B cell (primary cell): ENCODE measurements at regions not wholly inside any gene's neighbourhood (a gene's known extent, or its start where the extent isn't known, plus 50 kb on each side); places are given as distances from the start of the nearest gene placed in this dataset.
"Not testable (repeated sequence)": the region's sequence is repeated elsewhere in the genome, so short reads cannot be mapped to it uniquely, and the experiment has no call there.

Experiments
- ATAC-seq: fragments of 200-7000 bp; cut with Tn5 transposase; one replicate; pipeline ENCODE4 v1.10.0; 2021; ENCODE audit warnings: low read depth, mild to moderate bottlenecking, moderate number of reproducible peaks, moderate library complexity
- CTCF ChIA-PET: fragments of 350-600 bp; sonication (Branson Sonifier 250); formaldehyde crosslinking; loops from one replicate; lab custom pipeline; 2021; ENCODE audit warnings: antibody characterized with exemption, inconsistent platforms; lab: Charles Lee
- POLR2A ChIA-PET: fragments of 350-600 bp; sonication (Branson Sonifier 250); formaldehyde crosslinking; loops from one replicate; lab custom pipeline; 2021; ENCODE audit warnings: antibody characterized with exemption; lab: Charles Lee
- DNase-seq: peaks from one replicate; pipeline ENCODE4 v3.0.0; 2013
- H2AFZ ChIP-seq: 2 replicates; pipeline ENCODE4 v1.6.1; 2012; ENCODE audit warnings: mild to moderate bottlenecking, low read depth, low read length; ENCODE audit not compliant: insufficient read depth, poor library complexity, severe bottlenecking
- H3K27ac ChIP-seq, 2 donors: 1 replicate in 1 of 2; 2 replicates in 1 of 2; pipeline ENCODE4 v1.5.1; 2012 to 2013; ENCODE audit warnings: low read length in 2 of 2, mild to moderate bottlenecking in 2 of 2, moderate library complexity in 1 of 2
- H3K27me3 ChIP-seq, 4 experiments: fragments of 200-600 bp in 1 of 4; sonication (generic) in 1 of 4; replicated peaks in 1 of 4; 1 replicate in 2 of 4; 2 replicates in 2 of 4; pipeline versions ENCODE4 v1.6.1 to v1.7.0; 2013 to 2016; ENCODE audit warnings: low read length in 3 of 4, mild to moderate bottlenecking in 2 of 4, mixed read lengths in 1 of 4, moderate library complexity in 1 of 4; ENCODE audit not compliant: insufficient read depth in 4 of 4, control insufficient read depth in 3 of 4; ENCODE audit errors: control extremely low read depth in 1 of 4
- H3K36me3 ChIP-seq, 2 experiments: replicated peaks in 1 of 2; 1 replicate in 1 of 2; 2 replicates in 1 of 2; pipeline versions ENCODE4 v1.6.1 to v1.7.1; 2013; ENCODE audit warnings: low read length in 1 of 2; ENCODE audit not compliant: insufficient read depth in 2 of 2, control insufficient read depth in 1 of 2; ENCODE audit errors: control extremely low read depth in 1 of 2, extremely low read depth in 1 of 2
- H3K4me1 ChIP-seq, 2 donors: fragments of 200-600 bp in 1 of 2; sonication (generic) in 1 of 2; 1 replicate in 1 of 2; 2 replicates in 1 of 2; pipeline versions ENCODE4 v1.5.1 to v1.6.1; 2013 to 2017; ENCODE audit warnings: low read length in 2 of 2; ENCODE audit not compliant: control insufficient read depth in 2 of 2, insufficient read depth in 2 of 2
- H3K4me2 ChIP-seq: replicated peaks from 2 replicates; pipeline ENCODE3; 2012; ENCODE audit warnings: mild to moderate bottlenecking, low read depth, low read length; ENCODE audit not compliant: poor library complexity, severe bottlenecking
- H3K4me3 ChIP-seq, 5 experiments: fragments of 200-600 bp in 1 of 5; sonication (generic) in 1 of 5; 1 replicate in 3 of 5; 2 replicates in 2 of 5; pipeline versions ENCODE4 v1.5.1 to v1.7.0; 2011 to 2016; ENCODE audit warnings: low read length in 4 of 5, mild to moderate bottlenecking in 4 of 5, low read depth in 2 of 5, control low read depth in 1 of 5, moderate library complexity in 1 of 5; ENCODE audit not compliant: insufficient read depth in 1 of 5; ENCODE audit errors: control extremely low read depth in 1 of 5, extremely low read depth in 1 of 5
- H3K79me2 ChIP-seq: fragments of 200-600 bp; sonication (generic); one replicate; pipeline ENCODE4 v1.6.0; 2016; ENCODE audit warnings: low read length; ENCODE audit not compliant: control insufficient read depth, insufficient read depth
- H3K9ac ChIP-seq: fragments of 200-600 bp; sonication (generic); 2 replicates; pipeline ENCODE4 v1.6.1; 2017; ENCODE audit warnings: mild to moderate bottlenecking, low read length, moderate library complexity
- H3K9me3 ChIP-seq, 3 donors: one replicate each; pipeline versions ENCODE4 v1.6.1 to v1.7.1; 2013; ENCODE audit warnings: low read length in 2 of 3; ENCODE audit not compliant: control insufficient read depth in 2 of 3, insufficient read depth in 1 of 3; ENCODE audit errors: control extremely low read depth in 1 of 3
- H4K20me1 ChIP-seq: 2 replicates; pipeline ENCODE4 v1.6.0; 2012; ENCODE audit warnings: mild to moderate bottlenecking, low read length; ENCODE audit not compliant: insufficient read depth, control insufficient read depth, poor library complexity, severe bottlenecking
- H3K27ac Mint-ChIP-seq: one replicate; pipeline ENCODE4 v1.8.0; 2021; ENCODE audit warnings: mixed read lengths
- H3K27me3 Mint-ChIP-seq: one replicate; pipeline ENCODE4 v1.8.0; 2021; ENCODE audit warnings: mixed read lengths
- H3K4me1 Mint-ChIP-seq: one replicate; pipeline ENCODE4 v1.8.0; 2021; ENCODE audit warnings: mixed read lengths
- H3K4me3 Mint-ChIP-seq: one replicate; pipeline ENCODE4 v1.8.0; 2021; ENCODE audit warnings: mixed read lengths
- H3K9me3 Mint-ChIP-seq: one replicate; pipeline ENCODE4 v1.8.0; 2022; ENCODE audit warnings: mixed read lengths; ENCODE audit not compliant: insufficient read depth
- EZH2 ChIP-seq: IDR thresholded peaks from 2 replicates; pipeline ENCODE4 v1.6.1; 2012; ENCODE audit warnings: borderline replicate concordance, low read depth, mild to moderate bottlenecking, moderate library complexity, low read length; ENCODE audit not compliant: insufficient read depth, poor library complexity, severe bottlenecking
- WGBS: methylation state at CpG from one replicate; pipeline ENCODE4 v1.1.5; 2013; ENCODE audit warnings: missing lambda C conversion rate; ENCODE audit not compliant: insufficient coverage; 5-methylcytosine and 5-hydroxymethylcytosine counted together
- intact Hi-C: fragments of 100-400 bp; cut with micrococcal nuclease; formaldehyde crosslinking; loops from one replicate; pipeline ENCODE4 v1.10.0; 2022
- TF ChIP-seq, protein P1 (sequence below): fragments of 200-600 bp; IDR thresholded peaks from one replicate; pipeline ENCODE4 v1.8.0; 2022; ENCODE audit warnings: antibody characterized with exemption, mild to moderate bottlenecking

DNA sequence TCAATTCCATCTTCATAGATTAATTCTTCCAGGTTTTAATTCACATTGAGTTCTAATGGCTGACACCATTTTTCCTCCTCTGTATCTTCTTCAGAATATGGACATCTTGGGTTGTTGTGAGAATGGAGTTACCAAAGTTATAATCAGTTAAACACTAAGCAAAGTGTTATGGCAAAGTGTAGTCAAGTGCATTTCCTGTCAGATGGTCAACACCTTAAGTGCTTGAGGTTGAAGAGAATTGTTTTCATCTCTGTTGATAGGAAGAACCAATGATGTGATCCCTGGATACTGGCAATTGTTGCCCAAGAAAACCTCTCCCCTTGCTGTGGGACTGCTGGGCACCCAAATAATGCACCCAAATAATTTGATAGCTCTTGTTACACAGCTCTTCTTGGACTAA lies 102.6 kb upstream of the SATB1 start:
- TF ChIP-seq, protein P1, sequence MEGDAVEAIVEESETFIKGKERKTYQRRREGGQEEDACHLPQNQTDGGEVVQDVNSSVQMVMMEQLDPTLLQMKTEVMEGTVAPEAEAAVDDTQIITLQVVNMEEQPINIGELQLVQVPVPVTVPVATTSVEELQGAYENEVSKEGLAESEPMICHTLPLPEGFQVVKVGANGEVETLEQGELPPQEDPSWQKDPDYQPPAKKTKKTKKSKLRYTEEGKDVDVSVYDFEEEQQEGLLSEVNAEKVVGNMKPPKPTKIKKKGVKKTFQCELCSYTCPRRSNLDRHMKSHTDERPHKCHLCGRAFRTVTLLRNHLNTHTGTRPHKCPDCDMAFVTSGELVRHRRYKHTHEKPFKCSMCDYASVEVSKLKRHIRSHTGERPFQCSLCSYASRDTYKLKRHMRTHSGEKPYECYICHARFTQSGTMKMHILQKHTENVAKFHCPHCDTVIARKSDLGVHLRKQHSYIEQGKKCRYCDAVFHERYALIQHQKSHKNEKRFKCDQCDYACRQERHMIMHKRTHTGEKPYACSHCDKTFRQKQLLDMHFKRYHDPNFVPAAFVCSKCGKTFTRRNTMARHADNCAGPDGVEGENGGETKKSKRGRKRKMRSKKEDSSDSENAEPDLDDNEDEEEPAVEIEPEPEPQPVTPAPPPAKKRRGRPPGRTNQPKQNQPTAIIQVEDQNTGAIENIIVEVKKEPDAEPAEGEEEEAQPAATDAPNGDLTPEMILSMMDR, result no peak
- no peak for TF ChIP-seq EZH2
- H4K20me1 ChIP-seq, result no peaks in the 10 kb centered on the region
- H3K27ac Mint-ChIP-seq, result peak overlapping the region; percentile 44
- peak overlapping the region; percentile 7 for H3K4me3 Mint-ChIP-seq
- intact Hi-C loops, result no loop called here
- H3K9ac ChIP-seq, result no peak overlapping the region
- ATAC-seq (no peak), DNase-seq (no peak)
- peaks cover 0 to 11% (median 4%) of the 10 kb centered on the region in 3 donors for H3K9me3 ChIP-seq
- H3K36me3 ChIP-seq, result no peaks in the 10 kb centered on the region
- H3K9me3 Mint-ChIP-seq, result peaks cover 17% of the 10 kb centered on the region
- H3K4me1 ChIP-seq, result peaks cover 25 to 38% of the 10 kb centered on the region in 2 donors
- ChIA-PET CTCF (no interaction called here), POLR2A (no interaction called here)
- no peak overlapping the region for H2AFZ ChIP-seq
- H3K4me2 ChIP-seq, result peak overlapping the region; percentile 36
- H3K27me3 Mint-ChIP-seq, result no peaks in the 10 kb centered on the region
- peaks cover 40% of the 10 kb centered on the region for H3K4me1 Mint-ChIP-seq
- H3K27me3 ChIP-seq, result no peaks in the 10 kb centered on the region
- H3K79me2 ChIP-seq, result no peaks in the 10 kb centered on the region
- no peak overlapping the region for H3K4me3 ChIP-seq
- no peak overlapping the region for H3K27ac ChIP-seq

DNA sequence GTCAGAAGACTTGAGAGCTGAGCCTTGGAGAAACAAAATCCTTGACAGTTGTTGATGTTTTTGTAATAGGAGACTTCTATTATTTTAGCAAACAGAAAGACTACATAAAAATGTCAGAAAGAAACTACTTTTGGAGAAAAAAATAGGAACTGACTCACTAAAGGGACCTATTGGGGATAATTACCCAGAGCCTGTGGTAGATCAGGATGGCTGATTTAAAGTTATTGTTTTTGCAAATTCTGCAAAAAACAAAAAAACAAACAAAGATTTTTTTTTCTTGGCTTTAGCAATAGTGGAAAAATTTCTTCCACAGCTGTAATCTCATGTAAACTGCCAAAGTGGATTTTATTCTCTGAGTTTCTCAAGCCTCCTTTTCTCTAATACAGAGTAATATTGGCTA lies 101.5 kb upstream of the SATB1 start:
- H3K9ac ChIP-seq, result no peak overlapping the region
- H3K4me1 Mint-ChIP-seq, result peaks cover 36% of the 10 kb centered on the region
- peaks cover 15% of the 10 kb centered on the region for H3K9me3 Mint-ChIP-seq
- no peak overlapping the region for H3K4me2 ChIP-seq
- no peak overlapping the region for H3K27ac Mint-ChIP-seq
- H3K79me2 ChIP-seq, result no peaks in the 10 kb centered on the region
- DNase-seq, result no peak
- H3K9me3 ChIP-seq, result peaks cover 0 to 8% (median 4%) of the 10 kb centered on the region in 3 donors
- ChIA-PET POLR2A (no interaction called here), CTCF (no interaction called here)
- H3K27me3 Mint-ChIP-seq, result no peaks in the 10 kb centered on the region
- intact Hi-C loops, result no loop called here
- H3K36me3 ChIP-seq, result no peaks in the 10 kb centered on the region
- no peaks in the 10 kb centered on the region for H4K20me1 ChIP-seq
- ATAC-seq, result no peak
- H3K27ac ChIP-seq, result no peak overlapping the region
- TF ChIP-seq, protein P1, result no peak
- no peak for TF ChIP-seq EZH2
- H3K4me1 ChIP-seq, result peaks cover 23 to 30% of the 10 kb centered on the region in 2 donors
- H3K4me3 Mint-ChIP-seq, result no peak overlapping the region
- no peak overlapping the region for H2AFZ ChIP-seq
- no peaks in the 10 kb centered on the region for H3K27me3 ChIP-seq
- H3K4me3 ChIP-seq, result no peak overlapping the region

DNA sequence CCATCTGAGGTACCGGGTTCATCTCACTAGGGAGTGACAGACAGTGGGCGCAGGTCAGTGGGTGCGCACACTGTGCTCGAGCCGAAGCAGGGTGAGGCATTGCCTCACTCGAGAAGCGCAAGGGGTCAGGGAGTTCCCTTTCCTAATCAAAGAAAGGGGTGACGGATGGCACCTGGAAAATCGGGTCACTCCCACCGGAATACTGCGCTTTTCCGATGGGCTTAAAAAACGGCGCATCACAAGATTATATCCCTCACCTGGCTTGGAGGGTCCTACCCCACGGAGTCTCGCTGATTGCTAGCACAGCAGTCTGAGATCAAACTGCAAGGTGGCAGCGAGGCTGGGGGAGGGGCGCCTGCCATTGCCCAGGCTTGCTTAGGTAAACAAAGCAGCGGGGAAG lies 91.0 kb upstream of the SATB1 start:
- intact Hi-C loops, result not testable (repeated sequence)
- WGBS, result 100% methylated on average over 10 of the region's 19 CpGs

More for the DNA sequence above, 91.0 kb upstream of the SATB1 start:
- H4K20me1 ChIP-seq, H3K9me3 ChIP-seq, H3K27ac ChIP-seq, POLR2A ChIA-PET, CTCF ChIA-PET, H3K27me3 Mint-ChIP-seq, H3K27me3 ChIP-seq, H3K4me3 ChIP-seq, H3K36me3 ChIP-seq, H3K9ac ChIP-seq, H3K4me2 ChIP-seq, H3K4me3 Mint-ChIP-seq, H3K27ac Mint-ChIP-seq, H3K79me2 ChIP-seq, H2AFZ ChIP-seq, ATAC-seq, DNase-seq, H3K9me3 Mint-ChIP-seq: not testable (repeated sequence)
- H3K4me1 ChIP-seq, result peaks cover 14 to 15% of the 10 kb centered on the region in 2 donors
- peaks cover 16% of the 10 kb centered on the region for H3K4me1 Mint-ChIP-seq
